WI38 (cell line): ENCODE measurements at regions not wholly inside any gene's neighbourhood (a gene's known extent, or its start where the extent isn't known, plus 50 kb on each side); places are given as distances from the start of the nearest gene placed in this dataset.
A peak's percentile ranks its signal among the peaks of the same experiment; 100 is the strongest.

Experiments used
- H3K4me3 ChIP-seq: 2 replicates; pipeline ENCODE4 v1.5.1; 2011; ENCODE audit warnings: low read depth, mild to moderate bottlenecking, control low read depth, low read length
- TF ChIP-seq, protein P1 (sequence below): IDR thresholded peaks from 2 replicates; pipeline ENCODE4 v1.5.1; 2012; ENCODE audit warnings: low read depth, mild to moderate bottlenecking, control low read depth, low read length

DNA sequence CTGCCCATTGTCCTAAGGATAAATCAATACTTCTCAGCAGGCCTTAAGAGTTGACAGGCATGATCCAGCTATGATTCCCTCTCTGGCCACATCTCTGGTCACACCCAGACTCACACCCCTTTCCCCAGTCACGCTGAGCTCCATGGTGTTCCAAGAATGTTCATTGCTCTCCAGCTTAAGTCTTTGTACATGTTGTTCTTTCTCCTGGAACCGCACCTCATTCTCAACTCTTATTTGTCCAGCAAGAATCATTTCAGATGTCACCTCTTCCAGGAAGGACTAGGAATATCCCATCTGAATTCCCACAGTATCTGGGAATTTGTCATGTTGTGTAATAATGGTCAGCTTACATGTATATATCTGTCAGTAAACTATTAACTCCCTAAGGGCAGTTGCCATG lies 118.3 kb upstream of the GALNT15 start:
- H3K4me3 ChIP-seq = no peak overlapping the region
- TF ChIP-seq, protein P1, sequence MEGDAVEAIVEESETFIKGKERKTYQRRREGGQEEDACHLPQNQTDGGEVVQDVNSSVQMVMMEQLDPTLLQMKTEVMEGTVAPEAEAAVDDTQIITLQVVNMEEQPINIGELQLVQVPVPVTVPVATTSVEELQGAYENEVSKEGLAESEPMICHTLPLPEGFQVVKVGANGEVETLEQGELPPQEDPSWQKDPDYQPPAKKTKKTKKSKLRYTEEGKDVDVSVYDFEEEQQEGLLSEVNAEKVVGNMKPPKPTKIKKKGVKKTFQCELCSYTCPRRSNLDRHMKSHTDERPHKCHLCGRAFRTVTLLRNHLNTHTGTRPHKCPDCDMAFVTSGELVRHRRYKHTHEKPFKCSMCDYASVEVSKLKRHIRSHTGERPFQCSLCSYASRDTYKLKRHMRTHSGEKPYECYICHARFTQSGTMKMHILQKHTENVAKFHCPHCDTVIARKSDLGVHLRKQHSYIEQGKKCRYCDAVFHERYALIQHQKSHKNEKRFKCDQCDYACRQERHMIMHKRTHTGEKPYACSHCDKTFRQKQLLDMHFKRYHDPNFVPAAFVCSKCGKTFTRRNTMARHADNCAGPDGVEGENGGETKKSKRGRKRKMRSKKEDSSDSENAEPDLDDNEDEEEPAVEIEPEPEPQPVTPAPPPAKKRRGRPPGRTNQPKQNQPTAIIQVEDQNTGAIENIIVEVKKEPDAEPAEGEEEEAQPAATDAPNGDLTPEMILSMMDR = no peak

DNA sequence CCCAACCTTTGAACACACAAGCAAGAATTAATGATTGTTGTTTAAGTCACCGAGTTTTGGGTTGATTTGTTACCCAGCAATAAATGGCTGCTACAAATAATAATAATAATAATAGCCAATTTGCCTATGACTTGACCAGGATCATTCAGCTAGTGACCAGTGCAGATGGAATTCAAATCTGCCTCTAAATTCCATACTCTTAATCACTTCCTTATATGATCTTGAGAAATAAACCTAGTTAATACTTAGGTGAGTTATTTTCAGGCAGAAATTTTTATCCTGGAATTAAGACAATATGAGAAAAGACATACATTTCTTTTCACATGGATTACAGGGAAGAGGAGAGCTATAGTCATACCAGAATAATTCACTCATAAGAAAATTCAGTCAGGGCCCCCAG lies 116.0 kb upstream of the GALNT15 start:
- H3K4me3 ChIP-seq = no peak overlapping the region
- TF ChIP-seq, protein P1 = no peak

DNA sequence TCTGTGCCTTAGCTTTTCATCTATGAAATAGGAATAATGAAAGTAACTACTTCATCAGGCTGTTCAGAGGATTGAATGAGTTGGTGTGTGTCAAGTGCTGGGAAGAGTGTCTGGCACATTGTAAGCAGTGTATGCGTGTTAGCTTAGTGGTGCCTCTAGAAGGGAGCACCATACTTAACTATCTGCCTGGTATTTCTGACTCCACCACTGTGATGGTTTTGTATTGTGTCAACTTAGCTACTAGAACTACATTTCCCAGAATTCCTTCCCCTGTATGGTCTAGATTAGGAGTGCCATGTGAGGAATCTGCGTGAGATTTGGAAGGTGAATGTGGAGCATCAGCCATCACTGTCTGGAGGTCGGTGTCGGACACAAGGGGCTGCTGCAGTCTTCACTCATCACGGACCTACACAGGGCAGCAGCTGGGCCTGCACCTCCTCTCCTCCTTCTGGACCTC lies 115.4 kb upstream of the GALNT15 start:
- H3K4me3 ChIP-seq = no peak overlapping the region
- TF ChIP-seq, protein P1 = no peak

DNA sequence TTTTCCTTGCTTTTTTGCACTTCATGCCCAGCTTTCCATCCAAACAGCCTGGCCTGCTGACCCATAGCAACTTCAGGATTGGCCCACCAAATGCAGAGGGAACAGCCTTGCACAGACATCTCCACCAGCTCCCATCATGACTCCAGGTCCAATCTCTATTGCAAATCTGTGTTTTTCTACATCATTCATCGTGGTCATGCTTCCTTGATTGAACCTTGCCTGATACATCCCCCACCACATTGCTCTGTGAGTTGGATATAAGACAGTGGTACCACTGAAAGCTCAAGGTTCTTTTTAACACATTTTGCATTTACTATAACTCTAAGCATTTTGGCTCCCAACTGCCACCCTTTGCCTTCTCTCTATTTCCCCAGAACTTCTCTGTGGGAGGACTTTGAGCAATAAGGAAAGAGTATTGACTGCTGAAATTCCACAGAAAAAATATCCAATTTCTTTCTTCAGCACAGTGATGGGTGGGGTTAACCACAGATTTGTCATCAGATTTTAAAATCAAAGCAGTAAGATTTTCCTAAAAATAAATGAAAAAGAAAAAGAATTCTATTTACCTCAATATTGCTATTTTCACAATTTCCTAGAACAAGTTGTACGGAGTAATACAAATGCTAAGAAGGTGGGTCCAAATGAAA lies 114.6 kb upstream of the GALNT15 start:
- TF ChIP-seq, protein P1 = no peak
- H3K4me3 ChIP-seq = no peak overlapping the region

DNA sequence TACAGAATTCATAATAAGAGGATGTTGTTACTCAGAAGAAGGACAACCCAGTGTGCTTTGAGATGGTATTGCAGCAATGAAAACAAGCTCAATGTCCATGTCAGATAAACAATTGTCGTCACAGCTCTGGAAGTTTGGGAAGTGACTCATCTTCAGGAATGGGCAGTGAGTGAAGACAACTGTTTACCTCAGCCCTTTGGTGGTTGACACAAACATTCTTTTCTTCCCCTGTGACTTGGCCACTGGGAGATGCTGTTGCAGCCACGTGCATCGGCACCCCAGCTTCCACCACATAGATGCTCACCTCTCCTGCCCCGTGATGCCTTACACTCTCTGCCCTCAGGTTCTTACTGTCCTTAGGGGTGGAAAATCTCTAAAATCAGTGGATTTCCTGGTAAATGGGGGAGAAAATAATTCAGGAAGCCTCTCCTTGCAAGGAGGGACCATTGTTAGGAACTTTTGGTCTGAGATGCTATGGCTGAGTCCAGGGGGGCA lies 114.1 kb upstream of the GALNT15 start:
- no peak overlapping the region for H3K4me3 ChIP-seq
- TF ChIP-seq, protein P1 = peak; percentile 27

DNA sequence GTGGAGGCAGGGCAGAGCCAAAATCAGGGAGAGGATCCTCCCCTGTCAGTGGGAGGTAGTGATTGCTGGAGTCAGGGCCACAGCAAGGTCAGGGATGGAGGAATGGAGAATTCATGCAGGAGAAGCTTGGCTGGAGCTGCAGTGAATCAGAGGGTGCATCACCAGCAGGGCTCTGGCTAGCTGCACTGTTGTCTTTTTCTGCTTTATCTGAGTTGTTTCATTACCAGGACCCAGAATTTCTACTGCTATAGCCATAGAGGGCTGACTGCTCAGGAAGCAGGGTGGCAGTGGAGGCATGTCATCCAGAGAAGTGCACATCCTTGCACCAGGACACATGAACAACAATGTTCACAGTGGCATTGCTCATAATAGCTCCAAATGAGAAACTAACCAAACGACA lies 113.5 kb upstream of the GALNT15 start:
- H3K4me3 ChIP-seq = no peak overlapping the region
- TF ChIP-seq, protein P1 = no peak

DNA sequence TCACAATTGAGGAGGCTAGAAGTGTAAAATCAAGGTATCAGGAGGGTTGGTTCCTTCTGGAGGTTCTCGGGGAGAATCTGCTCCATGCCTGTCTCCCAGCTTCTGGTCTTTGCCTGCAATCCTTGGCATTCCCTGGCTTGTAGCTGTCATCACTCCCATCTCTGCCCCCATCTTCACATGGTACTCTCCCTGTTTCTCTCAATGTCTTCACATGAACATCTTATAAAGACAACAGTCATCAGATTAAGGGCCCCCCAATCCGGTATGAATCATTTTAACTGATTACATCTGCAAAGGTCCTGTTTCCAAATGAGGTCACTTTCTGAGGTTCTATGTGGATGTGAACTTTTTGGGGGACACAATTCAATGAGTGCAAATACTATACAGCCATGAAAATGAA lies 113.0 kb upstream of the GALNT15 start:
- TF ChIP-seq, protein P1 = no peak
- H3K4me3 ChIP-seq = no peak overlapping the region
